HG02840 (cell line): ENCODE measurements at regions not wholly inside any gene's neighbourhood (a gene's known extent, or its start where the extent isn't known, plus 50 kb on each side); places are given as distances from the start of the nearest gene placed in this dataset.

Source experiments
- ATAC-seq: cut with Tn5 transposase; IDR thresholded peaks from one replicate; pipeline ENCODE4 v1.9.1; 2021; ENCODE audit warnings: mild to moderate bottlenecking, moderate library complexity, moderate number of reproducible peaks; ENCODE audit not compliant: unreplicated experiment, low FRiP score

GRCh38 chr4:149927514-149927913, 111.9 kb upstream of the IQCM start:
- no peak for ATAC-seq

- ATAC-seq = no peak
Measured at GRCh38 chr4:149928507-149928906, 112.9 kb upstream of the IQCM start.

- no peak for ATAC-seq
Measured at GRCh38 chr4:149931431-149931830, 115.8 kb upstream of the IQCM start.

GRCh38 chr4:149932188-149932587, 116.5 kb upstream of the IQCM start:
- no peak for ATAC-seq

- no peak for ATAC-seq
Measured at GRCh38 chr4:149933120-149933519, 117.5 kb upstream of the IQCM start.

- ATAC-seq = no peak
Measured at GRCh38 chr4:149933883-149934282, 118.2 kb upstream of the IQCM start.

GRCh38 chr4:149949381-149949780, 128.9 kb upstream of the DCLK2 start:
- no peak for ATAC-seq

GRCh38 chr4:149951152-149951900, 126.9 kb upstream of the DCLK2 start:
- no peak for ATAC-seq

- no peak for ATAC-seq
Measured at GRCh38 chr4:149952101-149952500, 126.1 kb upstream of the DCLK2 start.

- ATAC-seq = no peak
Measured at GRCh38 chr4:149952716-149953115, 125.5 kb upstream of the DCLK2 start.

- no peak for ATAC-seq
Measured at GRCh38 chr4:149955780-149956390, 122.4 kb upstream of the DCLK2 start.

GRCh38 chr4:149956678-149957077, 121.6 kb upstream of the DCLK2 start:
- no peak for ATAC-seq

- ATAC-seq = no peak
Measured at GRCh38 chr4:149961876-149962597, 116.2 kb upstream of the DCLK2 start.

GRCh38 chr4:149964001-149964796, 114.0 kb upstream of the DCLK2 start:
- ATAC-seq = no peak

GRCh38 chr4:149965206-149965605, 113.0 kb upstream of the DCLK2 start:
- no peak for ATAC-seq

- ATAC-seq = no peak
Measured at GRCh38 chr4:149972407-149972806, 105.8 kb upstream of the DCLK2 start.

- ATAC-seq = no peak
Measured at GRCh38 chr4:149973181-149973580, 105.1 kb upstream of the DCLK2 start.

GRCh38 chr4:149975172-149975571, 103.1 kb upstream of the DCLK2 start:
- no peak for ATAC-seq

- ATAC-seq = no peak
Measured at GRCh38 chr4:149980121-149980682, 98.0 kb upstream of the DCLK2 start.

GRCh38 chr4:149980941-149981340, 97.3 kb upstream of the DCLK2 start:
- ATAC-seq = peak; percentile 79
